ENCODE measurements at regions not wholly inside any gene's neighbourhood (a gene's known extent, or its start where the extent isn't known, plus 50 kb on each side); places are given as distances from the start of the nearest gene placed in this dataset.

DNA sequence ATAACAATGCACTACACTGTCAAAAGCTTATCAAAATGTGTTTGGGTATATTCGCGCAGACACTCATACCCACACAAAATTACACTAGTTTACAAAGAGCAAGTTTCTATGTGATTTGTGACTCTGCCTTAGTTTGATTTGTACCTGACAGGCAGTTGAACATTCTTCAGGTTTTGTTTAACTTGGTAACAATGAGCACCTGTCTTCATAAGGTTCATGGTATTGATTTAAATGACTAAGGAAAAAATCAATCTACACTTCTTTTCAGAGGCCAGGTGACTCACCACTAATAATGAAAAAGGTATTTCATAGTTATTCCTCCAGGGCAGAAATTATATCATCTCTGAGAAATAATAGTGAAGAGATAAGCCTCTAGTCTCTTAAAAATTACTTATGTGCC lies 1114.6 kb upstream of the AGA start:
- no peak for TF ChIP-seq POLR2A (IDR thresholded peaks at IDR 0.05; ENCODE audit: low read length)
- TF ChIP-seq GATA1 (IDR thresholded peaks at IDR 0.05; ENCODE audit: low read depth, low read length), result no peak

Data from erythroblast (primary cell).